Stimulated activated CD4-positive, alpha-beta T cell treated with anti-CD3 and anti-CD28 coated beads, TNF-alpha, amount 100 ng/mL, for 1 hour (primary cell): ENCODE measurements at regions not wholly inside any gene's neighbourhood (a gene's known extent, or its start where the extent isn't known, plus 50 kb on each side); places are given as distances from the start of the nearest gene placed in this dataset.
A peak's percentile ranks its signal among the peaks of the same experiment; 100 is the strongest.

Experiments used
- DNase-seq, 3 donors: peaks; one replicate each; pipeline ENCODE4 v3.0.0-alpha.2; 2020; ENCODE audit warnings: low read depth in 3 of 3, low spot score in 1 of 3

DNA sequence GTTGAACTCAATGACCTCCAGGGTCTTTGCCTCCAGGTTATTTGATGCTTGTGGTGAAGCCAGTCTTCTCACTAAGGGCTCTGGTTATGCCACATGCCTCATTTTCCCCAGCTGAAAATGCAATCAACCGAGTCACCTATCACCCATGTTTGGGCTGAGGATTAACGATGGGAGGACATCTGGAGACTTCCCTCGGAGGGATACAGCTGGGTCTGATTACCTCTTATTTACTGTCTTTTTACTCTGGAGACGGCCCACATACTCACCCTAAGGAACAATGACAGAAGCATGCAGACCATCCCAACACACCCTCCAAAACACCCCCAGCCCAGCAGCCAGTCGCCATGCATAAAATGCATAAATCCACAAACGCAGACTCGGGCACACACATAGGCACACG, 187.4 kb downstream of the OPA1 start:
- DNase-seq: no peak

DNA sequence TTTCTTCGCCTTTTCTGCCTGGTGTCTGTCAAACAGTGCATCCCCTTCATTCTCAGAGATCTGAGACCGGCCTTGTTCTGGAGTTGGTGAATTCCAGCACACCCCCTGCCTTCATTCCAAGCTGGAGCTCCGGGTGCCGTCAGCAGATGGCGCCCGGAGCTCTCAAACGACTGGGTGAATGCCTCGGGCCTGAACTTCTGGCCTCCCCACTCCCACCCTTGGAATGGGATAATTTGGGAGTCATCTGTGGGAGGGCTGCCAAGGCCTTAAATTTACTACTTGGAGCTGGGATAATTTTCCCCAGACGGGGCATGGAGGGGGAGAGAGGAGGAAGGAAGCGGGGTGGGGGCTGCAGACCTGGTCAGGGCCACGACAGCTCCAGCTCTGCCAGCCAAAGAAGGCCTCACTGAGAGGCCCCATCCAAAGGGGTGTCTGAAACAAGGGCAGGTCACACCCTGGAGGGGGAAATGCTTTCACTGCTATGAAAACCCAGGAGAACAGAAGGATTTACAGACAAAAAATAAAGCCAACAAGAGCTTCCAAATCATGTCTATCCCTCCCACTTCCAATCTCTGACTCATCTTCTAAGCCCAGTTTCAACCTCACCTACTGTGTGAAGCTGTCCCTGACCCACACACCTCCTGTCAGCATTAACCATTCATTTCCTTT, 187.9 kb downstream of the OPA1 start:
- peak in 1 of 3 donors; percentile 10 for DNase-seq

DNA sequence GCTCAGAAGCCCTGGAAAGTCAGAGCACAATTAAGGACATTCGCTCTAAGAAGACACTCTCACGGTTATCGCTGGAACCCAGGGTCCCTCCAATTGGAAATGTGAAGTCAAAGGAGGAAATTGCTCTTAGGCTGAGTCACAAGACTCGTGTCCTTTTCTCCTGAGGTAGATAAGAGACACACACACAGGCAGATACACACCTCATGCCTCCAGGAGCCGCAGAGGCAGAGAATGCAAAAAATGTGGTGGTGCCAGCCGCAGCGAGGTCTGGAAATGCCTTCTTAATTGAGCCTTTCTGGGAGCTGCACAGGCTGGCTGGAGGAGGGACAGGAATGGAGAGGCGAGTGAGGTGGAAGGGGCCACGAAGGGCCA, 189.3 kb downstream of the OPA1 start:
- DNase-seq: no peak

DNA sequence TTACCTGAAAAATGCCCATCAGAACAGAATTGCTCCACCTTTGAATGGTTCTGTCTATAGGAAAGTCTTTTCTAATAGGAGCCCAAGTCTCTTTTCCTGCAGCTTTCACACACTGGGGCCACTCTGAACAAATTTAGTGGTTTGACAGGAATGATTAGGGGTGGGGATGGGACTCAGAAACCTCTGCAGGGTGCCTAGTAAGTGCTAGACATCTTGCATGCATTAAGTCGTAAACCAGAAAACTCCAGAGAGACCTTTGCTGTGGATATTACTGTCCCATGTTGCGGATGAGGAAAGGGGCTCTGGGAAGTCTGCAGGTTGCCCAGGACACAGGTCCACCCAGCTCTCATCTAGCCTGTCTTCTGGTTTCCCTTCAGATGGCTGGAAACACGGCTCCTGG, 189.7 kb downstream of the OPA1 start:
- DNase-seq: no peak

DNA sequence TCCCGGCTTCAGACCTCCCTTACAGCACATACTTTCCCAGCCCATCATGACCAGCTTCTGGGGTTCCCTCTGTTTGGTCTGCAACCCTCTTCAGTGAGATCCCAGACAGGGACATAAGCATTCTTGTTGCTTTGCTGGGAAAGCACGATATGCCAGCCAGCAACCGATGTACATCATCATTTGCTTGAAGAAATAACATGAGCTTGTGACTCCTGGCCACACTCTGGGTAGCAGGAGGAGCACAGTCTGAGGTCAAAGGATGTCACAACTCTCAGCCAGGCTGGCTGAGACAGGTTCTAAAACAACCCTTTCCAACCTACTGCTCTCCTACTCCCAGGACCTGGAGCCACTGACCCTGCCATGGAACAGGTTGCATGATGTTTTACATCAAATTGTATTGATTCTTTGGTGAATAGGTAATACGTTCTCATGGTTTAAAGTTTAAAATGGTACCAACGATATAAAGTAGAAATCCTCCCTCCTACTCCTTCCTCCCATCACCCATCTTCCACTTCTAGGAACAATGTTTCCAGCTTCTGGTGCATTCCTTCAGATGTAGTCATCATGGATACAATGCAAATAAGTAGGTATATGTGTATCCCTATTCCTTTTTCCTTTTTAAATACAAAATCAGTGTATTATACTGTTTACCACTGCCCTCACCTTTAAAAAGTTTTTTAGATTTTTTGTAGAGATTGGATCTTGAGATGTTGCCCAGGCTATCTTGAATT, 190.3 kb downstream of the OPA1 start:
- no peak for DNase-seq

DNA sequence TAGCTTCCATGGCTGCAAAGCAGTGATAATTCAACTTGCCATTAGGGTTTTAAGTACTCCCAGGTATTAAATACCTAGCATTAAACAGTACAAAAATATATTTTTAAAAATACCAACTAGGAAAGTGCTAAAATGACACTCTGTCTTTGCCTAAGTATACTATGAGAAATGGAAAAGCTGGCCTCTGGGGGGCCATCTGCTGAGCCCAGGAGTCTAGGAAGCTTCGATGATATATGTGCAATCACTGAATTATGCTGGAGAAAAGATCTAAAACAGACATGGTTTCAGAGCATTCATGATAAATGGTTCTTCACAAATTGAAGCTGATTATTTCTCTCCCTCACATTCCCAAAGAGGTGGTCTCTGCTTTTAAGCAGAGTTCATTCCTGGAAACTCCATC, 191.8 kb downstream of the OPA1 start:
- DNase-seq: no peak

DNA sequence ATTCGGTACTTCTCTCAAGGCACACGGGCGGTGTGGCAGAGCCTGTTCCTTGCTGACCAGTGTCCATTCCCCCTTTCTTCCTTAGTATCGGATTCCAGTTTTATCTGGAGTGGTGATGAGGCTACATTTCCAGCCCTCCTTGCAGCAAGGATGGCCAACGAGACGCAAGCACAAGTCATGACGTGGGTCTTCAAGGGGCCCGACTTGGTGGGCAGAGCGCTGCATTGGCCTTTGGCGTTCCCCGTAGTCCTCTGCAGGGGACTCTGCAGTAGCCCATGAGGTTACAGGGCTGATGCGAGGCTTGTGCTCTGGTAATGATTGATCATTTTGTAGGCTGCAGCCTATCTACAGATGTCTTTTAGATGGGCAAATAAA, 194.5 kb downstream of the OPA1 start:
- no peak for DNase-seq

DNA sequence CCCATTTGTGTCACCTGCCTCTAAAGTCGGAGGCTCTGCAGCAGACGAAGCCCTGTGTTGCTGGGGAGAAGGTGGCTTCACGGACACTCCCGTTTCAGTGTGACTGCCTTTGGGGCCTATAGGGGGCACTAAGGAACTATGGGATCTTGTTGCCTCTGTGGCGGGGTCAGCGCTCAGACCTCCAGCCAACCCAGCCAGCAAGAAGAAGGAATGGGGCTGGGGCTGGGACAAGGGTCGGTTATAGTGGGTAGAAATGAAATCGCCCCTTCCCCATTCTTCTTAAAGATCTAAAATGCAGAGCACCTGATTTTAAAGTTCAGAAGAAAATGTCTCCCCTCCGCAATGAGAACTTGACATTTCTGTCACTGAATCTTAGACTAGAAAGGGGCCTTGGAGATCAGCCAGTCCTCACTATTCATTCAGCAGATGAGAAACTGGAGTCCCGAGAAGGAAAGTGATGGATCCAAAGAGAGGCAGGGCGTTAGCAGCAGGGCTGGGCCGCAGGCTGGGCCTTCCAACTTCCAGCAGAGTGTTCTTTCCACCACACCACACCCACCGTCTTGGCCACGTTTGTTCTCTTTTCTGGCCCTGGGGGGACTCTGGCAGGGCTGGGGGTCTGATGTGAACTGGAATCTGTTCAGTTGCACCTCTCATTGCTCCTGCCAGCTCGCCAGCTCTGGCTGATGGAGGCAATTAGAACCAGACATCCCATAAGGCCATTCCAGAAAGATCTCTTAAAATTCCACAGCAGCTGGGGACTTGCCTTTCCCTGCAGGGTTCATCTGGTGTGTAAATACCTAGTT, 195.4 kb downstream of the OPA1 start:
- DNase-seq: no peak

DNA sequence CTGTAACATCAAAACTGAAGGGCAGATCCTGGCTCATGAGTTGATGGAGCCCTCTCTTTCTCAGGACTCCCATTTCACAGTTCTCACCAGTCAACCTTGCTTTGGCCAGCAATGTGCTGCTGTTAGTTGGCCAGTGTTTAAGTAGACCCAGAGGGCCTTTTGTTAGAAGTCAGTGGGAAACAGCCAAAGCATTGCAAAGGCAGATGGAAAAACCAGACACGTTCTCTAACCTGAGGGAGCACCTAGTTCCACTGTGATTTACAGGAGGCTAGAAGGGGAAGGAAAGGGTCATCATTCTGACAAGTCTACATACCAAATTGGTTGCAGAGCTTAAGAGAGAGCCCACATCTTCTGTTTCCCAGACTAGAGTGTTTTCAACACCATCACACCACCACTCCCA, 196.4 kb downstream of the OPA1 start:
- no peak for DNase-seq

DNA sequence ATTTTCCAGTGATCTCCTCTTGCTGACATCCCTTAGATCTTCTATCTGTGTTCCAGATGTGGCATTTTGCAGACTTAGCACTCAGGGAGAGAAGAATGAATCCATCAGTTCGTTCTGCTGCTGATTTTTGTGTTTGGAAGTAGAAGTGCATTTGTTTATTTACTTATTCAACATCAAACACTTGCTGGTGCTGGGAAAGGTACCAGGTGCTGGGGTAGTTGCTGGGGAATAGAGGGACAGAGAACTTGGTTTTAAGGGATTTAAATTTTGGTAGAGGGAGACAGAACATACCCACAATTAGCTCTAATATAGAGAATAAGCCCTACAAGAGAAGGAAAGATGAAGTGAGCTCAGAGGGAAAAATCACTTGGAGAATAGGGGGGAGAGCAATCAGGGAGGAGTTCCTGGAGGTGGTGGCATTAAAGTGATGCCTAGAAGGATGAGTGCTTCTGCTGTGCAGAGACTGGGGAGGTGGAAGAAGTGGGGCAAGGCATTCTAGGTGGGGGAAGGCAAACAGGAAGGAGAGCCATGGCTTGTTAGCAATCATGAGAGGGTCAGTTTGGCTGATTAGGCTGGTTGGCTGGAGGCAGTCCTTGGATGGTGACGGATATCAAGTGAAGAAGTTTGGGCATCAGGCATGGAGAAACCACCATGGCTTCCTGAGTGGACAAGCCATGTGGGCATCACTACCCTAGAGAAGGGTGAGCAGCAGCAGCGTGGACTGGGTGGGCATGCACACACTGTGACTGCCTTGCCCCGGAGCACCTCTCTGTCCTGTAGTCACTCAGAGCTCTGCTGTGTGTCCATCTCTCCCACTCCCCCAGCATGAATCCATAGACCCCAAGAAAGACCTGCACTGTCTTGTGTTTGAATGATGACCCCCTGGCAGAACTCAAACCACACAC, 197.3 kb downstream of the OPA1 start:
- DNase-seq: no peak

DNA sequence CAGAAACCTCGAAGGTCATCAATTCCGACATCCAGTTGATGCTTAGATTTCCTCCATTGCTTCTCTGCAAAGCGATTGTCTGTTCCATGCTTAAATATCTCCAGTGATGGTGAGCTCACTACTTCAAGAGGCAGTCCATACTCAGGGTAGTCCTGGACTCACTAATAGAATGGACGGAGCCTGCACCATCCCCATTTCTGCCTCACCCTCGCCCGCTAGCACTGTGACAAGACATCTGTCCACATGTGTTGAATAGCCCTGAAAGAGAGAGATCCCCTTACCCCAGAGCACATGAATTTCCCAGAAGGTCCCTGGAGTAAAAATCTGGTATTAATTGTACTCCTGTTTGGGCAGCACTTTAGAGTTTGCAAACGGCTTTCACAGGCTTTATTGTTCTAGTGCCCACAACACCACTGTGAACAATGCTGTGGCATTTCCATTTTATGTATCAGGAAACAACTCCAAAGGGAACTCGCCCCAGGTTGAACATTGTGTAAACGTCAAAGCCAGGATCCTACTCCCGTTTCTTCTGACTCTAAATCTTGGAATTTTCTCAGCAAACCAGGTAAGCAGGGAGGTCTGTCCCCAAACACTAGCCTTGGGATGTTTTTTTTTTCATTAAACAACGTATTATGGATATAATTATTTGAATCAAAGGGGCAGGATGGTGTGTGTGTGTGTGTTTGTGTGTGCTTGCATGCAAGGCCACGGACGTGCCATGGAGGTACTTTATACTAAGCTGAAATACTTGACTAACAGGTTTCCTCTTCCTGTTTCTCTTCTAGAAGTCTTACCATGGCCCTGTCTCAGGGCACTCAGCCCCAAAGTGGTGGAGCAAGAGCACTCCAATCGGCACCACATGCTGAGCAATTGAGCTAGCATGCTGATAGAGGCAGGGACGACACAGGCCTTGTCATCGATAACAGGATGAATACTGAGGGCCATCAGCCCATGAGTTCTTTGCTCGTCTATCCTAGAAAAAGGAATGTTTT, 198.3 kb downstream of the OPA1 start:
- DNase-seq: no peak

DNA sequence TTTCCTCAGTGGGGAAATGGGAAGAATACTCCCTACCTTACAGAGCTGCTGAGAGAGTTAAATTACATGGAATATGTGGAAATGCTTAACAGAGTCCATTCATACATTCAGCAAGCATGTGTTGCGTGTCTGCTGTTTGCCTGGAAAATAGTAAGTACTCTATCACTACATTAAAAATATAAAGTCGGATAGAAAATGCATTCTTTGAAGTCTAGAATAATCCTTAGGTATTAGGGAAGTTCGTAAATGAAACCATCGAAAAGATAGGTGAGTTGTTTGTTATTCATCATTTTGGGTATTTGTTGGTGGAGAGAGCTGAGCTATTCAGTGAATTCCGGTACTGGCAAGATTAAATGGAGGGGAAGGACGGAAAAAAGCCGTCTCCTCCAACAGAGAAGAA, 200.1 kb downstream of the OPA1 start:
- no peak for DNase-seq

DNA sequence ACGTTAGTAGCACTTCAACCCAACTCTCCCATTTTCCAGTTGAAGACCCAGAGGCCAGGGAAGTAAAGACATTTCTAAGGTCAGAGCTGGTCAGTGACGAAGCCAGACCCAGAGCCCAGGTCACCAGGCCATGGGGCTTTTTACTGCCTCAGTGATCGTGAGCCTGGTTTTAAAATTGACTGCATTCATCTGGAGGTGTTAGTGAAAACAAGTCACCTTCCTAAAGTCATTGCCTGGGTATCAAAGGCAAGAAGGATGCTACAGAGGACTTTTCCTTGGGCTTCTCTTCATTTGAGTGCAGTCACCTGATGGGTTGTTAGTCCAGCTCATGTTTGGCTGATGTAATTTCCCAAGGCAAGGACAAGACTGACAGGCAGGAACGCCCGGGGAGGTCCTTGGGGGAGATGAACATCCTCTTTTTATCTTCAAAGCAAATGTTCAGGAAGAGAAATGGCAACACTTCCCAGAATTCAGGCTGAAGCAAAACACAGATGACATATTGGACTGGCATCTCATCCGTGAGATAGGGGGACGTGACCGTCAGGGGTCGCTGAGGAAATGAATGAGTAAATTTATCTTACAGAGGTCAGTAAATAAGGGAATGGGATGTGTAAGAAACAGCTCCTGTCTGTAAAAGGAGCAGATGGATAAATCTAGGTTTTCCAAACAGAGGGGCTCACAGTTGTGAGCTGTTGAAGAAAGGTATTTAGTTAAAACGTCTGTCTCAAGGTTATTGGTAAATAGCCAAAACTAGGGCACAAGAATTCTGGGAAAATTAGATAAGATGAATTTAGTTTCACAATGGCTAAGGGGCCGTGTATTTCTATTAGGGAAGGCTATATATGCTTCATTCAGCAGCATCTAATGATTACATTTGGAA, 201.2 kb downstream of the OPA1 start:
- DNase-seq: no peak

DNA sequence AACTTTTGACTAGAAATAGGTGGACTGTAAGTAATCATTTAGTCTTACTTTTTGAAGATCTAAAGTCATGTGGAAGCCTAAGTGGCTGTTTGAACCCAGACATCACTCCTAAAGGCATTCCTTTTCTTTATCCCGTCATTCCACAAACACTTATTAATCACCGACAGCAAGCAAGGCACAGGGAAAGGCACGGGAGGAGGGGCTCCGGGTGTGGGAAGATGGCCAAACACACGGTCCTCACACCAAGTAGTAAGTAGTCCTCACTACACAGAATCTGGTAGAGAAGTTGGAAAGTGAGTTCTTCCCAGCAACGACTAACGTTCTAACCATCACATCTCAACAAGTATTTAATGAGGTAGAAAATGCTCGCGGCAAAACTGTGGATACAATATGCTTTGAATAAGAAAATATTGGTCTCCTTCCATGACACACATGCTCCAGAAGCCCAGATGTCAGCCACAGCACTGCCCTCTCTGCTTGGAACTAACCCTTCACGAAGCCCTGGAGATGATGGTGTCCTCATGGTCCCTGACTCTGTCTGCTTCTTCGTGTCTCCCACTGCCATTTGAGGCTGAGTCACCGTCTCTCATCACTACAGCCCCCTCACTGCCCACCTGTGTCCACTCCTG, 202.2 kb downstream of the OPA1 start:
- DNase-seq: no peak

DNA sequence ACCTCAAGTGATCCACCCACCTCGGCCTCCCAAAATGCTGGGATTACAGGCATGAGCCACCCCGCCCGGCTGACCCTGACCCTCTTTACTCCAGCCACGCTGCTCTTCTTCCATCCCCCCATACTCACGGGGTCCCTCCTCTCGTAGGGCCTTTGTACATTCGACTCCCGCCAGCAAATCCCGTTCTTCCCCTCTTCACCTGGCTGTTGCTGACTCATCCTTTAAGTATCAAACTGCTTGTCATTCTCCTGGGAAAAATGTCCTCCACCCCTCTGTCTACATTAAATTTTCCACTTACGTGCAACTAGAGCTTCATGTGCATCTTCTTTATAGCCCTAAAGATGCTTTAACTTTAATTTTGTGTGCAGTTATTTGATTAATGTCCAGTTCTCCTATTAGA, 203.1 kb downstream of the OPA1 start:
- DNase-seq: no peak

DNA sequence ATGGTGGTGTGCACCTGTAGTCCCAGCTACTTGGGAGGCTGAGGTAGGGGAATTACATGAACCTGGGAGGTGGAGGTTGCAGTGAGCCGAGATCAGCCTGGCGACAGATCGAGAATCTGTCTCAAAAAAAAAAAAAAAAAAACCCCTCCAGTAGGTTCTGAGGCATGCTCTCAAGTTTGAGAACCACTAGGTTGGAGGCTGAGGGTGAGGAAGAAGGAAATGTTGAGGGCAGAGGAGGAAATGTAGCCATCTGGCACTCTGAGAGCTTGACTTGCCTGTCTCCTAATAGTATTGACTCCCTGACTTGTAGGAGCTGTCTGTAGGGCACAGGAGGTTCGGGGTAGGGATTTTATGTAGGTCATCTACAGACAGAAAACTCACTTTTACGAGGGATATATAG, 204.6 kb downstream of the OPA1 start:
- no peak for DNase-seq

DNA sequence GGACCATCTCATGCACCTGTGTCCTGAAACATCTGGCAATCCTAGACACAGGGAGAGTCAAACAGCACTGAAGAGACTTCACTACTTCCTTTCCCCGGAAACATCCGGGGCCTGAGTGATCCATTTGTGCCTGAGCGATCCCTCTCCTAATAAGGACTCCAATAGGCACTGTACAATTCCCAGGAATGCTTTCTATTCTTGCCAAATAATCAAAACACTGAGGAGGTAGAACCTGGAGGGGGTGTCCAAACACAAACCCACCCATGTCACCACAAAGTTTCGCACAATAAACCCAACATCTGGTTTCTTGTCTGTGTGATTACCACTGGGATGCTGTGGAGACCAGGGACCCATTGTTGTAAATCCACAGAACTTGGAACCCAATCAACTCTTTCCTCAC, 205.0 kb downstream of the OPA1 start:
- no peak for DNase-seq

DNA sequence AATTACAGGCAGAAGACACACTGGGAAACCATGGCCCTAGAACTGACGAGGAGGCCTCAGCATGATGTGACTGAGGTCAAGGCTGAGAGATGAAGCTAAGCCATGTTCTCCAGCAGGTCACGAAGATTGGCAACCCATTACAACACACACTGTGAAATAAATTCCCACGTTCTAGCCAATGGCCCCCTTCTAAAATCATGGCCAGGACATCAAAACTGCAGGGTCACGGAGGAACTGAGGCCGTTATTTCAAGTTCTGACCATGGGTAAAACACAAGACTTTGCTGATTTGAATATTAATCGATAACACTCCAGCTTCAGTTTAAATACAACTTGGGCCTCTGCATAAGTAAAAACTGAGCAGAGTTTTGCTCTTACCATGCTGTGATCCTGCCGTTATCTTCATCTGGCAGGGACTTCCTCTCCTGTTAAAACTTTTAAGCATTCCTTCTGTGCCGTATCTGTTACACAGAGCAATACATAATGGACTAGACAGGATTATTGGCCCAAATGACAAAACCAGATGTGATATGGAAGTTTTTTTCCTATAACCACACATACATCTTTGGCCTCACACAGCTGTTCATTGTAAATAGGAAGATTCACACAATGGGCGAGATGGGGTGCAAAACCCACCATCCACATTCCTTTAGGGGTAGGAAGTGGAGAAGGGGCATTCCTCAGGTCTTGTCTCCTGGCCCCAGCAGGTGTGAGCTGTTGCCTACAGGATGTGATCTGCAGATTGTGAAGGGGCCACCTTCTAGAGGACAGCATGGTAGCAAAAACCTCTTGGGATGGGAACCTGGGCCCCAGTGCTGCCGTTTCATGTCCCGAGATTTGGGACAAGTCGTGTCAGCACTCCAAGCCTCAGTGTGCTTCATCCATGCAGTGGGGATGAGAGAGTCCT, 207.4 kb downstream of the OPA1 start:
- no peak for DNase-seq
